Keratinocyte (primary cell): ENCODE measurements at regions not wholly inside any gene's neighbourhood (a gene's known extent, or its start where the extent isn't known, plus 50 kb on each side); places are given as distances from the start of the nearest gene placed in this dataset.

Source experiments
- CTCF ChIP-seq, 3 experiments: IDR thresholded peaks in 1 of 3; conservative IDR thresholded peaks in 1 of 3; optimal IDR thresholded peaks in 1 of 3; 2 replicates in 2 of 3; 3 replicates in 1 of 3; pipeline versions ENCODE3 to v1.5.1; 2011; ENCODE audit warnings: low read length in 3 of 3, mild to moderate bottlenecking in 3 of 3, moderate library complexity in 2 of 3, control low read depth in 1 of 3, inconsistent platforms in 1 of 3; ENCODE audit not compliant: insufficient read depth in 2 of 3; ENCODE audit errors: extremely low read depth in 1 of 3
- EZH2 ChIP-seq: IDR thresholded peaks from one replicate; pipeline ENCODE4 v1.6.1; 2012; ENCODE audit warnings: inconsistent platforms, mild to moderate bottlenecking, low read length, moderate library complexity

DNA sequence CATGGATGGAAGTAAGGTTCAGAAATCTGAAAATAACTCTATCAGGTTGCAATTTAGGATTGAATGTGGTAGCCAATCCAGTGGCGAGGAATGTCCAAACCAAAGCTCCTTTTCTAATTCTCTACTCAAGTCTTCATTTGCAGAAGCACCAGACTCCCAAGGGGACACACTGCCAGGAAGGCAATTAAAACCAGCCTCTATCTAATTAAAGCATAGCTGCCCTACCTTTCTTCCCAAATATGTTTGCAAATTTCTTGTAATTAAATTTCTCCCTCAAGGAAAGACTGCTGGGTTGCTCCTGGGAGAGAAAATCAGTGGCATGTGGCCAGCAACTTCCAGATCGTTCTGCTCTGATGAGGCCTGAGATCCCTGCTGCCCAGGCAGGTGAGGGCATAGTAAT is 153.4 kb upstream of the MCTP2 start:
- TF ChIP-seq EZH2, result no peak
- no peak for TF ChIP-seq CTCF (optimal IDR thresholded peaks at IDR 0.05 in 1 of 3, IDR thresholded peaks at IDR 0.05 in 1 of 3, conservative IDR thresholded peaks at IDR 0.05 in 1 of 3; ENCODE audit: extremely low read depth in 1 of 3, insufficient read depth in 2 of 3, low read length in 3 of 3)
